GM12878 (cell line): ENCODE measurements at regions not wholly inside any gene's neighbourhood (a gene's known extent, or its start where the extent isn't known, plus 50 kb on each side); places are given as distances from the start of the nearest gene placed in this dataset.

Experiments
- BHLHE40 ChIP-seq, 2 experiments: fragments of 450-650 bp in 1 of 2; IDR thresholded peaks; 2 replicates each; pipeline ENCODE4 v1.6.1; 2011 to 2017; ENCODE audit warnings: low read depth in 2 of 2, borderline replicate concordance in 1 of 2, improper control_type of control experiment in 1 of 2, low read length in 1 of 2, mild to moderate bottlenecking in 1 of 2
- CTCF ChIP-seq, 3 experiments: IDR thresholded peaks in 2 of 3; conservative IDR thresholded peaks in 1 of 3; 2 replicates each; pipeline ENCODE4 v1.5.1; 2011; ENCODE audit warnings: low read depth in 3 of 3, low read length in 3 of 3, mild to moderate bottlenecking in 3 of 3, control low read depth in 2 of 3, moderate library complexity in 2 of 3, inconsistent platforms in 1 of 3, mixed read lengths in 1 of 3; ENCODE audit not compliant: control insufficient read depth in 2 of 3, insufficient read depth in 1 of 3; ENCODE audit errors: extremely low read depth in 1 of 3
- SPI1 ChIP-seq: IDR thresholded peaks from 2 replicates; pipeline ENCODE4 v1.6.1; 2011; ENCODE audit warnings: low read depth, mild to moderate bottlenecking, low read length, moderate library complexity, borderline replicate concordance; ENCODE audit not compliant: insufficient read depth

GRCh38 chr19:29336425-29336824, 123.5 kb upstream of the UQCRFS1 start:
- TF ChIP-seq BHLHE40 (IDR thresholded peaks at IDR 0.05; ENCODE audit: borderline replicate concordance in 1 of 2, low read depth in 2 of 2, low read length in 1 of 2) (no peak), CTCF (IDR thresholded peaks at IDR 0.05 in 2 of 3, conservative IDR thresholded peaks at IDR 0.05 in 1 of 3; ENCODE audit: control insufficient read depth in 2 of 3, extremely low read depth in 1 of 3, insufficient read depth in 1 of 3, low read depth in 3 of 3, low read length in 3 of 3) (no peak), SPI1 (no peak)
